GM19023 (cell line): ENCODE measurements at regions not wholly inside any gene's neighbourhood (a gene's known extent, or its start where the extent isn't known, plus 50 kb on each side); places are given as distances from the start of the nearest gene placed in this dataset.

Source experiments
- ATAC-seq: cut with Tn5 transposase; IDR thresholded peaks from one replicate; pipeline ENCODE4 v1.9.1; 2021; ENCODE audit warnings: mild to moderate bottlenecking, moderate library complexity; ENCODE audit not compliant: unreplicated experiment

DNA sequence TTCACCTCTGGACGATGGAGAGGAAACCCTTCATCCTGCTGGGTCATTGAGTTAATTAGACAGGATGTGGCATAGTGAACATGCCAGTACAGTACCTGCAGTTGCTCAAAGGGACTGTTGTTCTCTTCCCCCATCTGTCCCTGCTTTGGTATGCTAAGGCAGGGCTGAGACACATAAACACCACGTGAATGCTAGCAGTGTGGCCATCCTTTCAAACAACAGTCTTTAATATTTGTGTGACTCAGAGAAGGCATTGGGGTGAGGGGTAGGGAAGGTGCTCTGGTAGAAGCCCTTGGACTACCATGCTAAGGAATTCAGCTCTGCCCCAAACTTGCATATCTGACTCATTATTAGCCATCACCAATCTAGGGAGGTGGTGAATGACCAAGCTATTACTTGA lies 180.2 kb upstream of the ZNF618 start:
- no peak for ATAC-seq

- no peak for ATAC-seq
Measured at GRCh38 chr9:113701774-113702755, 174.0 kb upstream of the ZNF618 start.

GRCh38 chr9:113705306-113705927 lies 170.7 kb upstream of the ZNF618 start:
- no peak for ATAC-seq

DNA sequence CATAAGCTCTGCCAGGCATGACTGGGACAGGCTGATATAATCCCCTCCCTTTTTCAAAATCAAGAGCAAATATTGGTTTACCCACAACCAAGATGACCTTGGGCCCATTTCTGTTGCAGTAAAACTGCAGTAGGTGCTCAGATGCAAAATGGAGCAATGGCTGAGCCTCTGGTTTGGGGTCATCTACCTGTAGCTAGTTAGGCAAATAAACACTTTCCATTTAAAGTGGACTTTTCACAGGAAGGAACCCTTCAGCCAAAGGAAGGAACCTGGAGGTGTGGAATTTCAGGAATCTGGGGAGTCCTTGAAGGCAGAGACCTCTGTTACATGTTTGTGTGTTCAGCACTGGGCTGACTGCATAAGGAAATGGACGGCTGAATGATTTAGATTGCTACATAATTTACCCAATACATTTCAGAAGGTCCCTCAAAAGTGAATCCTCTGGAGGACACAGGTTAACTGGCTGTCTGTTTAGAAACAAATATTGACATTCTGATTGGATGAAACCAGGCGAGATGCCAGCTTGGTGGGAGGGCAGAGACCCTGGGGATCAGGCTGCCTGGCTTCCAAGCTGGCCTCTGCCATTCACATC lies 170.1 kb upstream of the ZNF618 start:
- ATAC-seq: no peak

DNA sequence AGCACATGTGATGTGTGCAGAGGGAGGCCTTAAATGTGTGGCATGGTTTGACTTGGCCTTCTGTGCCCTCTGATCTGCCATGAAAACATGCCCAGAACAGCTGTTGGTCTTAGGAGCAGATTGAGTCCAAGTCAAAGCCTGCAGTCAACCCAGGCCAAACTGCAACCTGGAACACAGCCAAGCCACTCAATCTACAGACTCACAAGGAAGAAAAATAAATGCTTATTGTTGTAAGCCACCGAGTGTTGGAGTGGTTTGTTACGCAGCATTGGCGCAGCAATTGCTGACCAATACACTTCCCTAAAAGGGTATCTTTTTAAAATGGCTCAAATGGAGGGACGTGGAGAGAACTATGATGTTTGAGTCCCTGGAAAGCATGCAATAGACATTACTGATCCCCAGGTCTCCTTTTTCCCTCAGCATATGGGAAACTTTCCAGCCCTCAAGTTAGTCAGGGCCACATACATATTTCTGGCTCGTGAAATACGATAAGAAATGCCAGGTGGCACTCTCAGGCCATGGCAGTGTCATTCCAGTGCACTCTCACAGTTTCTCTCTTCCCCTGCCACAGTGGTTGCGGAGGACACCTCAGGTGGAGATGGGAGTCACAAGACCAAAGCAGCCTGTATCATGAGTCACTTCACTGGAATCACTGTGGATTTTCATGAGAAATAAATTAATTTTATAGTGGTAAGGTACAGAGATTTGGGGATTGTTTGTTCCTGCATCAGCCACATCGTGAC lies 168.0 kb upstream of the ZNF618 start:
- no peak for ATAC-seq

- ATAC-seq: no peak
Measured at GRCh38 chr9:113708821-113709713, 167.0 kb upstream of the ZNF618 start.

- ATAC-seq: no peak
Measured at GRCh38 chr9:113709721-113710120, 166.4 kb upstream of the ZNF618 start.

DNA sequence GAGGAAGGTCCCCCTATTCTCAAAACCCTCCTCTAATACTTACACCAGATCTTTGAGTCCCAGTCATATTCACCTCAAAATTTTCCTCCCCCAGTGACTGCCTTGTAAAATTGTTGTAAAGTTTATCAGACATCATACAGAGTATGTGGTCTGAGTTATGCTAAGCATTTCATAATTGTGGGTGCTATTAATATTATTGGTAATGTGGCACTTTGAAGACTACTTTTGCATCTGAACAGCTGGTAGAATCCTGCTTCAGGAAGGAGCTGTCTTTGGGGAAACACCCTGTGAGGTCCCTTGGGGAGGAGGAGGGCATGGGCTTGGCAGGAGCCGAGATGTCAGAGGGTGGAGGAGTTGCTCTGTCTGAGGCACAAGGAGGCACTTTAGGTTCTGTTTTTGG lies 164.9 kb upstream of the ZNF618 start:
- no peak for ATAC-seq

DNA sequence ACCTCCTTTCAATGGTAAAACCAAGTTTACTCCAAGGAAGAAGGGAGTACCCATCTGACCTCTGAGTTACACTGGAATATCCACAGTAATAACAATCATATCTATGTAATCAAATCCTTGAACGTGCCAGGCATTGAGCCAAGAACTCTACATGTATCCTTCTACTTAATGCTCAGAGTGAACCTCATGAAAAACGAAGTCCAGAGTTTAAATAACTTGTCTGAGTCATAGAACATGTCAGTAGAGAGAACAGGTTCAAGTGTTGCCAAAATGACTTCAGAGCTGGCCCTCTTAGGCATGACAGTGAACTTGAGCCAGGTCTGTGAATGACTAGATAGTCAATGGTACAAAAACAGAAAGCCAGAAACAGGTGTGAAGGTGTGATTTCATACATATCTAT lies 164.1 kb upstream of the ZNF618 start:
- ATAC-seq: no peak

GRCh38 chr9:113715086-113715485 lies 161.0 kb upstream of the ZNF618 start:
- no peak for ATAC-seq

GRCh38 chr9:113719919-113720318 lies 156.2 kb upstream of the ZNF618 start:
- no peak for ATAC-seq

DNA sequence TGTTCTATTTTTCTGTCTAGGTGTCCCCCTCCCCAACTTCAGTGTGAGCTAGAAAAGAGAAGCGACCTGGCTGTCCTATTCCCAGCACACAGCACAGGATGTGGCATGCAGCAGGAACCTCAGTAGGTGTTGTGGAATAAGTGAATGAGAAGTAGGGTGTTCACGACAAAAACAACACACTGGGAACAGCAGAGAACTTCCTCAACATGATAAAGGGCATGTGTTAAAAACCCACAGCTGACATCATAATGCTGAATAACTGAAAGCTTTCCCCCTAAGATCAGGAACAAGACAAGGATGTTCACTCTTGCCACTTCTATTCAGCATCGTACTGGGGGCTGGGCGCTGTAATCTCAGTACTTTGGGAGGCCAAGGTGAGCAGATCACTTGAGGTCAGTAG lies 155.6 kb upstream of the ZNF618 start:
- ATAC-seq: no peak

DNA sequence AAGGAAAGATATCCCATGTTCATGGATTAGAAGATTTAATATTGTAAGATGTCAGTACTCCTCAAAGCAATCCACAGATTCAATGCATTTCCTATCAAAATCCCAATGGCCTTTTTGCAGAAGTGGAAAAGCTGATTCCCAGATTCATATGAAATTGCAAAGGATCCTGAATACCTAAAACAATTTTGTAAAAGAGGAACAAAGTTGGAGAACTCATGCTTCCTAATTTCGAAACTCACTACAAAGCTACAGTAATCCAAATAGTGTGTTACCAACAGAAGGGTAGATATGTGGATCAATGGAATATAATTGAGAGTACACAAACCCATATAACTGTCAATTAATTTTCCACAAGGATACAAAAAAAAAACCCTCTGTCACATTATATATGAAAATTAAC lies 154.3 kb upstream of the ZNF618 start:
- ATAC-seq: no peak

DNA sequence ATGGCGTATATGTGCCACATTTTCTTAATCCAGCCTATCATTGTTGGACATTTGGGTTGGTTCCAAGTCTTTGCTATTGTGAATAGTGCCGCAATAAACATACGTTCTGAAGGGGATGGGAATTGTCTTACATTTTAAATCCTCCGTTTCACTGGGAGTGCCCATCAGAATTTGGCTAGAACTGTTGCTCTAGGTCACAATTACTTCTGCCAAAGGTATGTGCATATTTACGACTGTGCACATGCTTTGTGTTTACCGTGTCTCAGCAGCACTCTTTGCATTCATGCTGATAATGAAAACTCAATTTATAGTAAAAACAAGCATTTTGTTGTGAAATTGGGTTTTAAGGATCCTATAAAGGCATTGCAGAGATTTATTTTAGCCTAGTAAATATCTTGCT lies 151.9 kb upstream of the ZNF618 start:
- no peak for ATAC-seq

- ATAC-seq: no peak
Measured at GRCh38 chr9:113728989-113729388, 147.1 kb upstream of the ZNF618 start.

DNA sequence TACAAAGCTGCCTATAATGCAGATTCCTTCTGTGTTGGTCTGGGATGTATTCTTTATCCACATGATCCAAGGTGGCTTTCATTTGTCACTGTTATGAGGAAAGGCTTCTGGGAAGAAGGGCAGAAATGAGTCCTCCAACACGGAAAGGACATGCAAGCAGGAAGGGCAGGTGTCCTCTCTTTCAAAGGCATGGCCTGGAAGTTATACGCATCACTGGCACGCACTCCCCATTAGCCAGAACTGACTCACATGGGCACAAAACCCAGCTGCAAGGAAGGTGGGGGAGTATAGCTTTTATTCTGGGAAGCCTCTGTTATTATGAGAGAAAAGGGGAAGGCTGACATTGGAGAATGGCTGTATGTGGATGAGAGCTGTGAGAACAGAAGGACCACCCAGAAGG lies 141.3 kb upstream of the ZNF618 start:
- ATAC-seq: no peak

DNA sequence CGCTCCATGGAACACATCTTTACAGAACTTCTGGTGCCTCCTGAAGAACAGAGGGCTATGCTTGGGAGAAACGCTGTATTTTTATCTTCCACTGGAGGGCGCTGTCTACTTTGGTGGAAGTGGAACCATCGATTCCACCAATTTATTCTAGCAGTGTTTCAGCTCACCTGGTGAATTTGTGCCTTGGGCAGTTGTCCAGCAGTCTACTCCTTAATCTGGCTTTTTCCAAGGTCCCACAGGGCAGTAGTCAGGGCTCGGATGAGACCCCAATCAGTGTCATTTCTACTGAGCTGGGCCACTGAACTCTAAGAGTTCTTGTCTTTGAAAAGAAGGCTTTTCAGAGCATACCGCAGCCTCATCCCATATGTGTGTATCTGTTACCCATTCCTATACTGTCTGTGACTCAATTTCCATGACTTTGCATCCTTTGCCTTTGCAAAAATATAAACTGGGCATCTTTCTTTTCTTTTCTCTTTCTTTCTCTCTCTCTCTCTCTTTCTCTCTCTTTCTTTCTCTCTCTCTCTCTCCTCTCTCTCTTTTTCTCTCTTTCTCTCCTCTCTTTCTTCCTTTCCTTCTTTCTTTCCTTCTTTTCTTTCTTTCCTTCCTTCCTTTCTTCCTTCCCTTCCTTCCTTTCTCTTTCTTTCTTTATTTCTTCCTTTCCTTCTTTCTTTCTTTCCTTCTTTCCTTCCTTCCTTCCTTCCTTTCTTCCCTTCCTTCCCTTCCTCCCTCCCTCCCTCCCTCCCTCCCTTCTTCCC lies 138.4 kb upstream of the ZNF618 start:
- ATAC-seq: no peak

DNA sequence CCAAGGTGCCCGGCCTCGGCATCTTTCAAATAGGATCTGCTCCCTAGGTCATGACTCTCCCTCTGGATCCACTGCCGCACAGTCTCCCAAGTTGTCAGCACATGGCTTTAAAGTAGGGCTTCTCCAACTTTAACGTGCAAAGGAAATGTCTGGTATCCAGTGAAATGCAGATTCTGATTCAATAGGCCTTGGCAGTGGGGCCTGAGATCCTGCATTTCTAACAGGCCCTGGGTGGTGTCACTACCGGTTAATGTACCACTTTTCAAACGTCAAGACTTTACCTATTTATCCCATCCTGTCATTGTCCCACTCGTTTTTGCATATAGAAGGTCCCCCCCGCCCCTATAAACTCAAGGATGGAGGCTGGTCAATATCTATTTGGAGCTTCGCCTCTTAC lies 137.6 kb upstream of the ZNF618 start:
- ATAC-seq: no peak

DNA sequence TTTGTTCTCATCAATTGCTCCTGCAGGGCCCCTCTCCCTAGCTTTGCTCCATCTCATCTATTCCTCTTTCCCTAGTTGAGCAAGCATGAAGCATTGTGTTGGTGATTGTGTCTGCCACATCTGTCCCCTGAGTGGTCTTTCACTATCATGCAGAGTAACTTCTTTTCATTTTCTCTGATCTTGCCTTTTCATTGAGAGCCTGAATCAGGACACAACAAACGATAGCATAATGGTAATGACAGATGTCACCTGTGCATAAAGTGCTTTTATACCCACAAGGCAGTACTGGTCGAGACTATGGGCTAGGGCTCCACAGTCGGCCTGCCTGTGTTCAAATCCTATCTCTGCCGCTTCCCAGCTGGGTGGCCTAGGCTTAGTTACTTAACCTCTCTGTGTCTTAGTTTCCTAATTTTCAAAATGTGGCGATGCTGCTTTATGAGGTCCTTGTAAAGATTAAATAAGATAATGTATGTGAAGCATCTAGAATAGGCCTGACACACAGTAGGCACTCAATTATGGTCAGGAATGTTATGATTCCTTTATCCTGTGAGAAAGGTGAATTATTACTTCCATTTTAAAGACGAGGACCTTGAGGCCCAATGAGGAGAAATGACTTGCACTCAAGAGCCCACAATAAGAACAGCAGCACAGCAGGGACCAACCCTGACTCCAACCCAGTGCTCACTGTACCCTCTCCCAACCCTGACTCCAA lies 137.1 kb upstream of the ZNF618 start:
- no peak for ATAC-seq
